Left colon (tissue), 2 donors: ENCODE measurements at regions not wholly inside any gene's neighbourhood (a gene's known extent, or its start where the extent isn't known, plus 50 kb on each side); places are given as distances from the start of the nearest gene placed in this dataset.
A peak's percentile ranks its signal among the peaks of the same experiment; 100 is the strongest.

ENCODE experiments used
- ATAC-seq: fragments of 200-7000 bp; cut with Tn5 transposase; one replicate; pipeline ENCODE4 v1.9.1; 2020; ENCODE audit warnings: mild to moderate bottlenecking, moderate library complexity
- DNase-seq, 2 donors: peaks; one replicate each; pipeline ENCODE4 v3.0.0-alpha.2; 2020
- intact Hi-C, 2 donors: fragments of 100-400 bp; cut with DNase I in 1 of 2; cut with micrococcal nuclease in 1 of 2; formaldehyde crosslinking; loops; one replicate each; pipeline versions ENCODE4 v1.11.2 to v1.14.0; 2022; cut with DNase I, micrococcal nuclease
- donor health status: DM: no; HTN: no; CAD: no.
- donor health status: DM: yes; HTN: yes; CAD: no.

GRCh38 chr9:105828171-105828570 is 133.8 kb downstream of the TMEM38B start:
- DNase-seq: no peak
- ATAC-seq: no peak

GRCh38 chr9:105828596-105829213 is 134.4 kb downstream of the TMEM38B start:
- DNase-seq (no peak), ATAC-seq (no peak)
- intact Hi-C loops: no loop called here

More at GRCh38 chr9:105828171-105828570, 133.8 kb downstream of the TMEM38B start:
- intact Hi-C loops: no loop called here

GRCh38 chr9:105830461-105830860 is 136.1 kb downstream of the TMEM38B start:
- intact Hi-C loops: no loop called here

GRCh38 chr9:105832096-105832710 is 137.9 kb downstream of the TMEM38B start:
- intact Hi-C loops: no loop called here
- no peak for DNase-seq
- no peak for ATAC-seq

More at GRCh38 chr9:105830461-105830860, 136.1 kb downstream of the TMEM38B start:
- ATAC-seq (no peak), DNase-seq (no peak)

GRCh38 chr9:105833271-105833975 is 139.1 kb downstream of the TMEM38B start:
- no peak for DNase-seq
- ATAC-seq: no peak
- intact Hi-C loops: no loop called here

GRCh38 chr9:105834404-105834803 is 140.1 kb downstream of the TMEM38B start:
- intact Hi-C loops: no loop called here
- DNase-seq (no peak), ATAC-seq (peak; percentile 19)

- intact Hi-C loops: no loop called here
- DNase-seq: no peak
- no peak for ATAC-seq
These were observed 141.4 kb downstream of the TMEM38B start for GRCh38 chr9:105835721-105836120.

GRCh38 chr9:105836936-105837660 is 142.8 kb downstream of the TMEM38B start:
- DNase-seq (no peak), ATAC-seq (no peak)
- intact Hi-C loops: no loop called here

- DNase-seq (no peak), ATAC-seq (no peak)
- intact Hi-C loops: no loop called here
These were observed 147.2 kb downstream of the TMEM38B start for GRCh38 chr9:105841562-105841961.

GRCh38 chr9:105842023-105842644 is 147.8 kb downstream of the TMEM38B start:
- peak in 1 of 2 donors; percentile 15 for DNase-seq
- ATAC-seq: no peak

GRCh38 chr9:105846825-105847224 is 152.5 kb downstream of the TMEM38B start:
- DNase-seq (no peak), ATAC-seq (no peak)
- intact Hi-C loops: no loop called here

More at GRCh38 chr9:105842023-105842644, 147.8 kb downstream of the TMEM38B start:
- intact Hi-C loops: no loop called here

GRCh38 chr9:105850852-105851500 is 156.6 kb downstream of the TMEM38B start:
- intact Hi-C loops: no loop called here
- DNase-seq (no peak), ATAC-seq (no peak)

GRCh38 chr9:105854026-105854782 is 159.9 kb downstream of the TMEM38B start:
- no peak for DNase-seq

GRCh38 chr9:105854783-105855724 is 160.7 kb downstream of the TMEM38B start:
- intact Hi-C loops: no loop called here
- DNase-seq (no peak), ATAC-seq (no peak)

More at GRCh38 chr9:105854026-105854782, 159.9 kb downstream of the TMEM38B start:
- intact Hi-C loops: no loop called here
- ATAC-seq: no peak

GRCh38 chr9:105855987-105856386 is 161.6 kb downstream of the TMEM38B start:
- DNase-seq (no peak), ATAC-seq (no peak)
- intact Hi-C loops: no loop called here

- no peak for DNase-seq
- no peak for ATAC-seq
- intact Hi-C loops: no loop called here
These were observed 163.8 kb downstream of the TMEM38B start for GRCh38 chr9:105858006-105858690.
